Fibroblast of lung (primary cell): ENCODE measurements at regions not wholly inside any gene's neighbourhood (a gene's known extent, or its start where the extent isn't known, plus 50 kb on each side); places are given as distances from the start of the nearest gene placed in this dataset.

Experiments used
- DNase-seq, 2 donors: peaks; one replicate each; pipeline versions ENCODE4 v3.0.0 to v3.0.0-alpha.2; 2010; ENCODE audit warnings: low read depth in 2 of 2
- H2AFZ ChIP-seq: 2 replicates; pipeline ENCODE4 v1.5.1; 2012; ENCODE audit warnings: low read length, control low read depth, inconsistent platforms
- H3K27ac ChIP-seq: 2 replicates; pipeline ENCODE4 v1.5.1; 2011; ENCODE audit warnings: low read length, control low read depth; ENCODE audit not compliant: insufficient read depth
- H3K27me3 ChIP-seq: 2 replicates; pipeline ENCODE4 v1.5.1; 2011; ENCODE audit warnings: mild to moderate bottlenecking, low read length; ENCODE audit not compliant: control insufficient read depth, insufficient read depth
- H3K36me3 ChIP-seq: 2 replicates; pipeline ENCODE4 v1.5.1; 2011; ENCODE audit warnings: low read length; ENCODE audit not compliant: control insufficient read depth, insufficient read depth
- H3K4me1 ChIP-seq: 2 replicates; pipeline ENCODE4 v1.5.1; 2011; ENCODE audit warnings: low read length; ENCODE audit not compliant: control insufficient read depth, insufficient read depth; ENCODE audit errors: extremely low read depth
- H3K4me2 ChIP-seq: 2 replicates; pipeline ENCODE4 v1.5.1; 2011; ENCODE audit warnings: low read length, control low read depth; ENCODE audit not compliant: insufficient read depth; ENCODE audit errors: extremely low read depth
- H3K4me3 ChIP-seq, 4 experiments: fragments of 200-600 bp in 1 of 4; sonication (generic) in 1 of 4; replicated peaks in 1 of 4; 2 replicates each; pipeline ENCODE4 v1.5.1; 2011 to 2016; ENCODE audit warnings: low read length in 4 of 4, low read depth in 3 of 4, mild to moderate bottlenecking in 3 of 4, control low read depth in 2 of 4, inconsistent platforms in 1 of 4, mixed read lengths in 1 of 4; ENCODE audit not compliant: insufficient read depth in 1 of 4; ENCODE audit errors: control extremely low read depth in 1 of 4
- H3K79me2 ChIP-seq: 2 replicates; pipeline ENCODE4 v1.5.1; 2012; ENCODE audit warnings: mild to moderate bottlenecking, low read length, inconsistent platforms; ENCODE audit not compliant: control insufficient read depth, insufficient read depth
- H3K9ac ChIP-seq: 2 replicates; pipeline ENCODE4 v1.5.1; 2011; ENCODE audit warnings: mild to moderate bottlenecking, low read length, control low read depth; ENCODE audit not compliant: insufficient read depth
- H3K9me3 ChIP-seq: 2 replicates; pipeline ENCODE4 v1.5.1; 2012; ENCODE audit warnings: low read depth, low read length; ENCODE audit not compliant: control insufficient read depth, insufficient read depth
- H4K20me1 ChIP-seq: 2 replicates; pipeline ENCODE4 v1.5.1; 2011; ENCODE audit warnings: low read length; ENCODE audit not compliant: control insufficient read depth, insufficient read depth; ENCODE audit errors: extremely low read depth
- EZH2 ChIP-seq: IDR thresholded peaks from 2 replicates; pipeline ENCODE4 v1.5.1; 2012; ENCODE audit warnings: low read length, control low read depth, mild to moderate bottlenecking; ENCODE audit errors: missing control alignments
- TF ChIP-seq, protein P1 (sequence below), 2 donors: IDR thresholded peaks in 1 of 2; conservative IDR thresholded peaks in 1 of 2; 1 replicate in 1 of 2; 2 replicates in 1 of 2; pipeline ENCODE4 v1.5.1; 2011 to 2012; ENCODE audit warnings: low read length in 2 of 2, control low read depth in 1 of 2, inconsistent platforms in 1 of 2, low read depth in 1 of 2, mild to moderate bottlenecking in 1 of 2

DNA sequence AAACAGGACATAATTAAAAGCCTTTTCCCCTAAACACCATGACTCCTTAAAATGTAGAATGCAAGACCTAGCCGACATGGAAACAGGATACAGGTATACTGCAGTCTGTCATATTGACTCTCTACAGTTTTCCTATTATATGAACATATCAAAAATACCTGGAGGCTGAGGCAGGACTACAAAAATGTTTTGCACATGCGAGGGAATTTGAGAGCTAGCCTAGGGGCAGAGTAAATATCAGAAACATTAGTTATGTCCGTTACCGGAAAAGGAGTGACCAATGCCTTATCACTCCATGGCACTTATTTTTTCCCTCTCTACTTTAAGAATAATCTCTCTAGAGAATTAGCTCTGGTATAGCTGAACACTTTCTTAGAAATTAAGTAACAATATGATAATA lies 732.3 kb downstream of the TUSC7 start:
- H3K36me3 ChIP-seq: no peaks in the 10 kb centered on the region
- no peaks in the 10 kb centered on the region for H4K20me1 ChIP-seq
- DNase-seq: no peak
- no peak overlapping the region for H3K9ac ChIP-seq
- H3K4me3 ChIP-seq: no peak overlapping the region
- H3K79me2 ChIP-seq: no peaks in the 10 kb centered on the region
- no peaks in the 10 kb centered on the region for H3K27me3 ChIP-seq
- no peak for TF ChIP-seq EZH2
- TF ChIP-seq, protein P1, sequence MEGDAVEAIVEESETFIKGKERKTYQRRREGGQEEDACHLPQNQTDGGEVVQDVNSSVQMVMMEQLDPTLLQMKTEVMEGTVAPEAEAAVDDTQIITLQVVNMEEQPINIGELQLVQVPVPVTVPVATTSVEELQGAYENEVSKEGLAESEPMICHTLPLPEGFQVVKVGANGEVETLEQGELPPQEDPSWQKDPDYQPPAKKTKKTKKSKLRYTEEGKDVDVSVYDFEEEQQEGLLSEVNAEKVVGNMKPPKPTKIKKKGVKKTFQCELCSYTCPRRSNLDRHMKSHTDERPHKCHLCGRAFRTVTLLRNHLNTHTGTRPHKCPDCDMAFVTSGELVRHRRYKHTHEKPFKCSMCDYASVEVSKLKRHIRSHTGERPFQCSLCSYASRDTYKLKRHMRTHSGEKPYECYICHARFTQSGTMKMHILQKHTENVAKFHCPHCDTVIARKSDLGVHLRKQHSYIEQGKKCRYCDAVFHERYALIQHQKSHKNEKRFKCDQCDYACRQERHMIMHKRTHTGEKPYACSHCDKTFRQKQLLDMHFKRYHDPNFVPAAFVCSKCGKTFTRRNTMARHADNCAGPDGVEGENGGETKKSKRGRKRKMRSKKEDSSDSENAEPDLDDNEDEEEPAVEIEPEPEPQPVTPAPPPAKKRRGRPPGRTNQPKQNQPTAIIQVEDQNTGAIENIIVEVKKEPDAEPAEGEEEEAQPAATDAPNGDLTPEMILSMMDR (conservative IDR thresholded peaks at IDR 0.05 in 1 of 2, IDR thresholded peaks at IDR 0.05 in 1 of 2; ENCODE audit: low read depth in 1 of 2, low read length in 2 of 2): no peak
- H3K27ac ChIP-seq: no peak overlapping the region
- H2AFZ ChIP-seq: no peak overlapping the region
- no peaks in the 10 kb centered on the region for H3K4me1 ChIP-seq
- H3K4me2 ChIP-seq: no peak overlapping the region
- H3K9me3 ChIP-seq: no peaks in the 10 kb centered on the region

DNA sequence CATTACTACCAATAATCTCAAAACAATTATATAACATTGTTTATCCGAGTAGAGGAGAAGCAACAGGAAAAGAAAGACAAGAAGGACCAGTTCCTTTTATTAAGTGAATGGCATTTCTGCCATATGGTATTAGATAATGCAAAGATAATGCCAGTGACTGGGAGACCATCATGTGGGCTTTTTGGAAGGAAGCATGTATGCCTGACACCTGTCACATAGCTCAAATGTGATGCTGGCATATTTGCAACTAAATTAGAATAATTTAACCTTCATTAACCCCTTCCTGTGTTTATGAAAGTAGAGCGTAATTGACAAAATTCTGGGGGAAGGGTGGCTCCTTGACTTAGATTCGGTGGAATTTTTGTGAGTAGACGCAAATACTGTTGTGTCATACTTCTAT lies 733.0 kb downstream of the TUSC7 start:
- Histone ChIP-seq H4K20me1 (no peaks in the 10 kb centered on the region), H3K4me2 (no peak overlapping the region), H3K4me3 (no peak overlapping the region), H3K4me1 (no peaks in the 10 kb centered on the region), H3K9me3 (no peaks in the 10 kb centered on the region), H3K36me3 (no peaks in the 10 kb centered on the region), H2AFZ (no peak overlapping the region), H3K79me2 (no peaks in the 10 kb centered on the region), H3K27me3 (no peaks in the 10 kb centered on the region), H3K9ac (no peak overlapping the region), H3K27ac (no peak overlapping the region)
- TF ChIP-seq, protein P1 (conservative IDR thresholded peaks at IDR 0.05 in 1 of 2, IDR thresholded peaks at IDR 0.05 in 1 of 2; ENCODE audit: low read depth in 1 of 2, low read length in 2 of 2): no peak
- no peak for TF ChIP-seq EZH2
- no peak for DNase-seq

DNA sequence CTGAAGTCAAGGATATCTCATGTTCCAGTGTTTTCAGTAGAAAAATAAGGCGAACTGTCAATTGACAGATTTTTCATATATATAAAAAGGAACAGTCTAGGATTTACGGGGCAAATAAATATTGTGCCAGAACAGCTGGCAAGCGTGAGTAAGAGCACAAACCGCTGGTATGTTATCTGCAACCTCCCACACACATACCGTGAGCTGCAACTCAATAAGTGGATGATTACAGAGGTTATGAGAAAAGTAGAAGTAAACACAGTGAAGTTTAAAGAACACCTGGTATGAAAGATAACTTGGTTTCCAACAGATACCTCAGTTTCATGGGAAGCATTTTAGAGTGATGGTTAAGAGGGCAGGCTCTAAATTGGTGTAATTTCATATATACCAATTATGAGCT lies 733.4 kb downstream of the TUSC7 start:
- no peak for TF ChIP-seq EZH2
- TF ChIP-seq, protein P1 (conservative IDR thresholded peaks at IDR 0.05 in 1 of 2, IDR thresholded peaks at IDR 0.05 in 1 of 2; ENCODE audit: low read depth in 1 of 2, low read length in 2 of 2): no peak
- Histone ChIP-seq H3K9me3 (no peaks in the 10 kb centered on the region), H3K9ac (no peak overlapping the region), H3K27ac (no peak overlapping the region), H2AFZ (no peak overlapping the region), H3K4me3 (no peak overlapping the region), H3K4me1 (no peaks in the 10 kb centered on the region), H3K4me2 (no peak overlapping the region), H3K36me3 (no peaks in the 10 kb centered on the region), H3K27me3 (no peaks in the 10 kb centered on the region), H4K20me1 (no peaks in the 10 kb centered on the region), H3K79me2 (no peaks in the 10 kb centered on the region)
- DNase-seq: peak; percentile 2 to 73
